ENCODE measurements at regions not wholly inside any gene's neighbourhood (a gene's known extent, or its start where the extent isn't known, plus 50 kb on each side); places are given as distances from the start of the nearest gene placed in this dataset.

GRCh38 chr16:54993106-54993895 lies 62.6 kb downstream of the IRX5 start:
- no peaks in the 10 kb centered on the region for H3K4me1 ChIP-seq
- no peak for DNase-seq (ENCODE audit: low spot score in 2 of 2)
- no peak overlapping the region for H3K4me3 ChIP-seq
- TF ChIP-seq POLR2A (IDR thresholded peaks at IDR 0.05) (no peak), CTCF (IDR thresholded peaks at IDR 0.05) (no peak), EP300 (IDR thresholded peaks at IDR 0.05) (no peak), POLR2AphosphoS5 (IDR thresholded peaks at IDR 0.05) (no peak)
- peaks cover 4% of the 10 kb centered on the region for H3K27me3 ChIP-seq
- H3K9me3 ChIP-seq, result no peaks in the 10 kb centered on the region
- H3K36me3 ChIP-seq, result no peaks in the 10 kb centered on the region
- H3K27ac ChIP-seq, result no peak overlapping the region
- WGBS, result 56% methylated on average over 2 of the region's 2 CpGs

GRCh38 chr16:54996186-54996585 lies 65.5 kb downstream of the IRX5 start:
- WGBS, result 76% methylated on average over 7 of the region's 7 CpGs
- no peaks in the 10 kb centered on the region for H3K9me3 ChIP-seq
- no peak overlapping the region for H3K4me3 ChIP-seq
- DNase-seq (ENCODE audit: low spot score in 2 of 2), result no peak
- no peaks in the 10 kb centered on the region for H3K36me3 ChIP-seq
- no peak overlapping the region for H3K27ac ChIP-seq
- TF ChIP-seq POLR2A (IDR thresholded peaks at IDR 0.05) (no peak), CTCF (IDR thresholded peaks at IDR 0.05) (no peak), POLR2AphosphoS5 (IDR thresholded peaks at IDR 0.05) (no peak), EP300 (IDR thresholded peaks at IDR 0.05) (no peak)
- H3K4me1 ChIP-seq, result no peaks in the 10 kb centered on the region
- H3K27me3 ChIP-seq, result peaks cover 9% of the 10 kb centered on the region

GRCh38 chr16:54998834-54999233 lies 68.2 kb downstream of the IRX5 start:
- H3K9me3 ChIP-seq, result no peaks in the 10 kb centered on the region
- peaks cover 9% of the 10 kb centered on the region for H3K27me3 ChIP-seq
- DNase-seq (ENCODE audit: low spot score in 2 of 2), result no peak
- H3K4me1 ChIP-seq, result no peaks in the 10 kb centered on the region
- WGBS, result 71% methylated on average over 1 of the region's 1 CpG
- TF ChIP-seq EP300 (IDR thresholded peaks at IDR 0.05), result no peak
- no peak overlapping the region for H3K27ac ChIP-seq
- H3K36me3 ChIP-seq, result no peaks in the 10 kb centered on the region
- H3K4me3 ChIP-seq, result no peak overlapping the region

DNA sequence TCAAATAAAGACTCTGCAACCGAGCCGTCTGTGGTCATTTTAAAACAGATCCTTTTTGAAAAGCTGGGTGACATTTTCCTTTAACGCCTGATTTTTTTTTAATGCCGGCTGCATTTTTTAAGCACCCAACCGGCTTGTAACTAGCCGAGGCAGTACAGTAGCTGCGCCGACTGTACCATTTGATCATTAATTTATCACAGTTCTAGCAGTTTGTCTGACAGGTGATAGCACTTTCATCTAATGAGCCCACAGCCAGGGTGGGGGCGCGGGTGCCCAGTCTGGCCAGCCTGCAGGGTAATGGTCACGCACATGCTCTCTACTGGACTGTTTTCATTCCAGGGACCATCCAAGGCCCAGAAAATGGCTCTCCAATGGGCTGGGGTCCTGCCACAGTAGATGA lies 68.8 kb downstream of the IRX5 start:
- TF ChIP-seq POLR2AphosphoS5 (IDR thresholded peaks at IDR 0.05) (no peak), CTCF (IDR thresholded peaks at IDR 0.05) (no peak), POLR2A (IDR thresholded peaks at IDR 0.05) (no peak), EP300 (IDR thresholded peaks at IDR 0.05) (no peak)

DNA sequence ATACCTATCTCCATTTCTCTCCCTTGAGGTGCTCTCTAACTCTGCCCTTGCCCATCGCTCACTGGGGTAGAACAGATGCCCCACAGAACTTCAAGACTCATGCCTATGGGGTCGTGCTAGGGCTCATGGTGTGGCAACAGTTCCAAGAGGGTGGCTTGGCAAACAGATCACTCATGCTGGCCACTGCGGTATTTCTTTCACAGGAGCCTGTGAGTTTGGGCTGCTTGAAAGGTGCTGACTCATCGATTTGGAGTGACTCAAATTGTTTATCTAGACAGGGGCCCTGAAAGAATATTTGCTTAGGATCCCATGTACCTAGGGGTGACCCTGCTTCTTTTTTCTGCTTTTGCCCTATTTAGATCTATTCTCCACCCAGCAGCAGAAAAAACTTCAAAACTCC lies 69.9 kb downstream of the IRX5 start:
- 89% methylated on average over 4 of the region's 4 CpGs for WGBS
- DNase-seq (ENCODE audit: low spot score in 2 of 2), result no peak
- no peaks in the 10 kb centered on the region for H3K9me3 ChIP-seq
- H3K4me3 ChIP-seq, result no peak overlapping the region
- H3K4me1 ChIP-seq, result no peaks in the 10 kb centered on the region
- peaks cover 9% of the 10 kb centered on the region for H3K27me3 ChIP-seq
- H3K36me3 ChIP-seq, result no peaks in the 10 kb centered on the region
- no peak overlapping the region for H3K27ac ChIP-seq
- TF ChIP-seq POLR2A (IDR thresholded peaks at IDR 0.05) (no peak), POLR2AphosphoS5 (IDR thresholded peaks at IDR 0.05) (no peak), EP300 (IDR thresholded peaks at IDR 0.05) (no peak), CTCF (IDR thresholded peaks at IDR 0.05) (no peak)

More for the DNA sequence above, 68.8 kb downstream of the IRX5 start:
- no peak for DNase-seq (ENCODE audit: low spot score in 2 of 2)
- WGBS, result 70% methylated on average over 10 of the region's 11 CpGs
- Histone ChIP-seq H3K4me1 (no peaks in the 10 kb centered on the region), H3K9me3 (no peaks in the 10 kb centered on the region), H3K36me3 (no peaks in the 10 kb centered on the region), H3K27me3 (peaks cover 9% of the 10 kb centered on the region), H3K4me3 (no peak overlapping the region), H3K27ac (no peak overlapping the region)
